ENCODE measurements at regions not wholly inside any gene's neighbourhood (a gene's known extent, or its start where the extent isn't known, plus 50 kb on each side); places are given as distances from the start of the nearest gene placed in this dataset.

DNA sequence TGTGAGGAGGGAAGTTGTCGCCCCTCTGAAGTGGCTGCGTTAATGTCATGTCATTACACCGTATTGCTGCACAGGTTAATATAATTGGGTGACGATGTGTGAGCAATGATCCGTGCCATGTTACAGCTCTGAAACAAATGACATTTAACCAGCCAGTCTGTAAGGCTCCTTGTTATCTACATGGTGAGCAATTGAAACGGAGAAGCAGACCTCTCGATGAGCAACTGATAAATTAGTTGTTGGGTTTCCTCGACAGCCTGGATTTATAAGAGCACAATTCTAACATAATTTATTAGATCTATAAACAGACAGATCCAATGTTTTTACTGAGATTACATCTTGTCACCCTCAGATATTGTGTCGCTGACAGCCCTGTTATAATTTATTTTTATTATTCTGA, 49.9 kb upstream of the MAFB start:
- TF ChIP-seq JUND (IDR thresholded peaks at IDR 0.05; ENCODE audit: low read depth), result no peak
- no peak for DNase-seq (ENCODE audit: low read depth in 1 of 2, low spot score in 1 of 2)
- in situ Hi-C loops (cut with HindIII; ENCODE audit: low pct_unique_long_range_greater_than_20kb, low sequenced_read_pairs), result no loop called here

DNA sequence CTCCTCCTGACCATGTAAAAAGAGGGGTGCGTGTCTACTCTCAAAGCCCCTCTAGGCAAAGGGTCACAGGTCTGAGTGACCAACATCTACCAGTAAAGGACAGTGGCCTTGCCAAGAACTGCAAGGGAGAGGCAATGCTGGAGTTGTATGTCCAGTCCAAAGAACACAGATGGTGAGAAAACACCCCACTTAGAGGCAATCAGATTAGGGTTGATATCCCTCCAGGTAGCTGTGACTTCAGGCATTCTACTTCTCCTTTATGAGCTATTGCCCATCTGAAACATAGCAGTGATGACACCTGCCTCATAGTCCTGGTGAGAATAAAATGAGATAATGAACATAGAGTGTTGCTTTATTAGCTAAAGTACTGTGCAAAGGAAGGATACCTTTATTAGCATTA, 50.8 kb upstream of the MAFB start:
- TF ChIP-seq JUND (IDR thresholded peaks at IDR 0.05; ENCODE audit: low read depth), result no peak
- in situ Hi-C loops (cut with HindIII; ENCODE audit: low pct_unique_long_range_greater_than_20kb, low sequenced_read_pairs), result no loop called here
- no peak for DNase-seq (ENCODE audit: low read depth in 1 of 2, low spot score in 1 of 2)

DNA sequence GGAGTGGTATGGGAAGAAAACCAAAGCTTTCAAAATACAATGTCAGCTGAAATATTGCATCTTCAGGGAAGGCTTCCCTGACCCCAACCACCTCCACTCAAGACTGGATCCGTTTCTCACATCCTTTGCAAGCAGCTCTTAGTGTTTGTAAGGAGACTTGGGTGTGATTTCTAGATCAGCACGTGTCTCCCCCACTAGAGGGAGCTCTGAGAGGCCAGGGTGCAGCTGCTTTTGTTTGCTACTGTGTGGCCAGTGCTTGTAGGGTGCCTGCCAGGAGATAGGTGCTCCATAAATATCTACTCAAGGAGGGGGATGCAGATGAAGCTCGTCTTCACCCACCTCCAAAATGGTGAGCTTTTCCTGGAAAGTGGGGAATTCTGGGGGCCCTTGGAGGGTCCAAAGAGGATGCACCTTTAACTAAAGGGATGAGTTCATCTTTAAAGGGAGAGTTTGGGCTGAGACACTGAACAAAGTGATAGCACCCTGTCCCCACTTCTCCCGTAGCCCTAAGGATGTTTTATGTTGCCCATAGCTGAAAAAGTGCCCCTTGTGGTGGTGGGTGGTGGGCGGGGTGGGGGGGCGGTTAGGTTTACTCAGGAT, 52.6 kb upstream of the MAFB start:
- peak; percentile 67 to 86 for DNase-seq (ENCODE audit: low read depth in 1 of 2, low spot score in 1 of 2)
- in situ Hi-C loops (cut with HindIII; ENCODE audit: low pct_unique_long_range_greater_than_20kb, low sequenced_read_pairs), result no loop called here

GRCh38 chr20:40743141-40743775, 54.2 kb upstream of the MAFB start:
- TF ChIP-seq JUND (IDR thresholded peaks at IDR 0.05; ENCODE audit: low read depth), result no peak
- in situ Hi-C loops (cut with HindIII; ENCODE audit: low pct_unique_long_range_greater_than_20kb, low sequenced_read_pairs), result no loop called here

More for the DNA sequence above, 52.6 kb upstream of the MAFB start:
- no peak for TF ChIP-seq JUND (IDR thresholded peaks at IDR 0.05; ENCODE audit: low read depth)

GRCh38 chr20:40744072-40744817, 55.2 kb upstream of the MAFB start:
- TF ChIP-seq JUND (IDR thresholded peaks at IDR 0.05; ENCODE audit: low read depth), result no peak
- in situ Hi-C loops (cut with HindIII; ENCODE audit: low pct_unique_long_range_greater_than_20kb, low sequenced_read_pairs), result no loop called here
- no peak for DNase-seq (ENCODE audit: low read depth in 1 of 2, low spot score in 1 of 2)

More at GRCh38 chr20:40743141-40743775, 54.2 kb upstream of the MAFB start:
- DNase-seq (ENCODE audit: low read depth in 1 of 2, low spot score in 1 of 2), result no peak

DNA sequence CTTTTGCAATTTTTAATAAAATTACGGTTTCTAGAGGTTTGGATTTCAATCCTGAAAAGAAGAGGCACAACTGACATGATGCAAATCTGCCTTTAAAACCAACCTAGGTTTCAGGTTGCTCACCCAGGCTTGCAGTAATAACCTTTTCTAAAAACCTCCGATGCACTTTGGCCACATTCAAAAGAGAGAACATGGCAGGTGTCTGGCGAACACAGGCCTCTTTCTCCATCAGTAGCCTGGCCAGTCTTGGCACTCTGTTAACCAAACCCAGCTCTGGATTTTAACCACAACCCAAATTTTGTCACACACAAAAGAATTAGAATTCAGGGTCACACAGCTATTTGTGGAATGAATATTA, 55.8 kb upstream of the MAFB start:
- DNase-seq (ENCODE audit: low read depth in 1 of 2, low spot score in 1 of 2), result no peak
- in situ Hi-C loops (cut with HindIII; ENCODE audit: low pct_unique_long_range_greater_than_20kb, low sequenced_read_pairs), result no loop called here
- TF ChIP-seq JUND (IDR thresholded peaks at IDR 0.05; ENCODE audit: low read depth), result no peak

GRCh38 chr20:40746251-40746650, 57.2 kb upstream of the MAFB start:
- in situ Hi-C loops (cut with HindIII; ENCODE audit: low pct_unique_long_range_greater_than_20kb, low sequenced_read_pairs), result no loop called here
- no peak for DNase-seq (ENCODE audit: low read depth in 1 of 2, low spot score in 1 of 2)

DNA sequence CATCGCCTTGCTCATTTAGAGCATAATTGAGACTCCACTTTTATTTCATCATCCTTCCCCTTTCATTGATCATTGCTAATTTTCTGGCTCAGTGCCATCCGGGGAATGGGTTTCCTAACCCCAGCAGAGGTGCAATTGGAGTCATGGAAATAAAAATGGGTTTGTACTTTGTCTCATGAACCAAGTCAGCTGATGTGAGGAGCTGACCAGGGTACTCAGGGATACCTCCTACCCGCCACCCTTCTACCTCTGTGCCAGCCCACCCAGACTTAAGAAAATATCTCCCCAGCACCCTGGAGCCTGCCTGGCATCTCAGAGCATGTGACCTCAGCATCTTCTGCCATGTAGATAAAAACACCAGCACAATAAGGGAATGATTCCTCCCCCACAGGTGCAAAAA, 59.1 kb upstream of the MAFB start:
- TF ChIP-seq JUND (IDR thresholded peaks at IDR 0.05; ENCODE audit: low read depth), result no peak
- no peak for DNase-seq (ENCODE audit: low read depth in 1 of 2, low spot score in 1 of 2)
- in situ Hi-C loops (cut with HindIII; ENCODE audit: low pct_unique_long_range_greater_than_20kb, low sequenced_read_pairs), result no loop called here

More at GRCh38 chr20:40746251-40746650, 57.2 kb upstream of the MAFB start:
- TF ChIP-seq JUND (IDR thresholded peaks at IDR 0.05; ENCODE audit: low read depth), result no peak

DNA sequence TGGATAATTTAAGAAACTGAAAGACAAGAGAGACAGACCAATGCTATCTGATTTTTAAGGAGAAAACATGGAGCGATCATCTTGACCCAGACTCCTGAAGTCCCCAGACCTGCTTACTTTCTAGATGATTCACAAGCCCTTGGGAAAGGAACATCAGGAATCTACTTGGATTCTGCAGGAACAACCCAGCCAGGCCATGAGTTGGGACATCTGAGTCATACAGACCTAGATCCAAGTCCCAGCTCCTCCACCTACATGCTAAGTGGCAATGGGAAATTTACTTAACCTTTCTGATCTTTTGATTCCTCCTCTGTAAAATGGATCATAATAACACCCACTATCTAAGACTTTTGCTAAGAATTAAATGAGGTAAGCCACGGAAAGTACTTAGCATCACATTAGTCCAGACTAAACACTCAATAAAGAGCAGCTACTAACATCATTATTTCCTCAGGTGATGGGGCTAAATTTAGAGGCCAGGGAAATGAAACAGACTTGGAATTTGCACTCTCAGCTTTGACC, 61.0 kb upstream of the MAFB start:
- no peak for TF ChIP-seq JUND (IDR thresholded peaks at IDR 0.05; ENCODE audit: low read depth)
- in situ Hi-C loops (cut with HindIII; ENCODE audit: low pct_unique_long_range_greater_than_20kb, low sequenced_read_pairs), result no loop called here
- DNase-seq (ENCODE audit: low read depth in 1 of 2, low spot score in 1 of 2), result no peak

- DNase-seq (ENCODE audit: low read depth in 1 of 2, low spot score in 1 of 2), result no peak
- in situ Hi-C loops (cut with HindIII; ENCODE audit: low pct_unique_long_range_greater_than_20kb, low sequenced_read_pairs), result no loop called here
- no peak for TF ChIP-seq JUND (IDR thresholded peaks at IDR 0.05; ENCODE audit: low read depth)
Measured at GRCh38 chr20:40750541-40751035, 61.6 kb upstream of the MAFB start.

DNA sequence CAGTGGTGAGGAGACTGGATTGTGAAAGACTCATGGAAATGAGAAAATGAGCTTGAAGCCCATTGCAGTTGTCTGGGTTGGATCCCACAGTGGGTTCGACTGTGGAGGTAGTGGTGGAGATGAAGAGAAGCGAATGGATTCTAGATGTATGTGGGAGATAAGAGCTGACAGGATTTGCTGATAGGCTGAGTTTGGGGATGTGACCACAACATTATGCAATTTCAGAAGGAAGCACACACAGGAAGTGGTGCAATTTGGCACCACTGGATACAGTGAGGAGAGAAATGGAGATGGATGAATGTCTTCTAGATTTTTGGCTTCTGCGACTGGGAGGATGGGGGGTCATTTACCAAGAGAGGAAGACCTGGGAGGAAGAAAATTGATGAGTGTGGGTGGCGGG, 64.4 kb upstream of the MAFB start:
- in situ Hi-C loops (cut with HindIII; ENCODE audit: low pct_unique_long_range_greater_than_20kb, low sequenced_read_pairs), result no loop called here
- DNase-seq (ENCODE audit: low read depth in 1 of 2, low spot score in 1 of 2), result no peak

GRCh38 chr20:40754339-40754943, 65.4 kb upstream of the MAFB start:
- in situ Hi-C loops (cut with HindIII; ENCODE audit: low pct_unique_long_range_greater_than_20kb, low sequenced_read_pairs), result no loop called here
- no peak for TF ChIP-seq JUND (IDR thresholded peaks at IDR 0.05; ENCODE audit: low read depth)
- no peak for DNase-seq (ENCODE audit: low read depth in 1 of 2, low spot score in 1 of 2)

More for the DNA sequence above, 64.4 kb upstream of the MAFB start:
- no peak for TF ChIP-seq JUND (IDR thresholded peaks at IDR 0.05; ENCODE audit: low read depth)
